Effector memory CD4-positive, alpha-beta T cell (primary cell): ENCODE measurements at regions not wholly inside any gene's neighbourhood (a gene's known extent, or its start where the extent isn't known, plus 50 kb on each side); places are given as distances from the start of the nearest gene placed in this dataset.

Experiments used
- DNase-seq, 3 donors: peaks; one replicate each; pipeline ENCODE4 v3.0.0-alpha.2; 2020
- H3K27ac ChIP-seq: 2 replicates; pipeline ENCODE4 v1.7.0; 2013; ENCODE audit warnings: mild to moderate bottlenecking, low read length, moderate library complexity; ENCODE audit not compliant: insufficient read depth, poor library complexity, severe bottlenecking
- H3K27me3 ChIP-seq: replicated peaks from 2 replicates; pipeline ENCODE4 v1.7.0; 2013; ENCODE audit warnings: mild to moderate bottlenecking, low read length; ENCODE audit not compliant: insufficient read depth, control insufficient read depth, poor library complexity, severe bottlenecking
- H3K36me3 ChIP-seq: 2 replicates; pipeline ENCODE4 v1.7.0; 2013; ENCODE audit warnings: mild to moderate bottlenecking, low read length, moderate library complexity; ENCODE audit not compliant: control insufficient read depth, insufficient read depth
- H3K4me1 ChIP-seq: 2 replicates; pipeline ENCODE4 v1.7.0; 2013; ENCODE audit warnings: low read length, mild to moderate bottlenecking; ENCODE audit not compliant: control insufficient read depth, insufficient read depth, poor library complexity, severe bottlenecking
- H3K4me3 ChIP-seq: 2 replicates; pipeline ENCODE4 v1.7.0; 2013; ENCODE audit warnings: low read length, low read depth, mild to moderate bottlenecking; ENCODE audit not compliant: insufficient read depth, poor library complexity, severe bottlenecking
- H3K9me3 ChIP-seq: 2 replicates; pipeline ENCODE4 v1.7.0; 2013; ENCODE audit warnings: mild to moderate bottlenecking, low read length, moderate library complexity; ENCODE audit not compliant: control insufficient read depth

- no peaks in the 10 kb centered on the region for H3K27me3 ChIP-seq
- no peak overlapping the region for H3K4me3 ChIP-seq
- no peaks in the 10 kb centered on the region for H3K9me3 ChIP-seq
- DNase-seq, result no peak
- no peaks in the 10 kb centered on the region for H3K4me1 ChIP-seq
- no peaks in the 10 kb centered on the region for H3K36me3 ChIP-seq
- H3K27ac ChIP-seq, result no peak overlapping the region
Measured at GRCh38 chr13:48925001-48925400, 50.7 kb upstream of the FNDC3A start.
